ENCODE measurements at regions not wholly inside any gene's neighbourhood (a gene's known extent, or its start where the extent isn't known, plus 50 kb on each side); places are given as distances from the start of the nearest gene placed in this dataset.
"Not testable (repeated sequence)": the region's sequence is repeated elsewhere in the genome, so short reads cannot be mapped to it uniquely, and the experiment has no call there.

GRCh38 chr4:81594490-81595159 lies 122.9 kb upstream of the RASGEF1B start:
- Histone ChIP-seq H3K36me3 (ENCODE audit: control insufficient read depth, insufficient read depth, low read length) (no peaks in the 10 kb centered on the region), H3K27ac (ENCODE audit: low read depth, low read length) (no peak overlapping the region), H3K4me3 (ENCODE audit: low read depth, low read length) (no peak overlapping the region), H3K4me1 (ENCODE audit: control insufficient read depth, insufficient read depth, low read length) (no peaks in the 10 kb centered on the region), H3K9me3 (ENCODE audit: control insufficient read depth, insufficient read depth, low read length) (no peaks in the 10 kb centered on the region), H3K27me3 (ENCODE audit: control insufficient read depth, insufficient read depth, low read length) (no peaks in the 10 kb centered on the region)
- 86% methylated on average over 1 of the region's 4 CpGs for WGBS (ENCODE audit: insufficient coverage)
- DNase-seq (ENCODE audit: low read depth in 4 of 6, low spot score in 6 of 6): peak in 1 of 6 donors; percentile 46

- no peak for DNase-seq (ENCODE audit: low read depth in 4 of 6, low spot score in 6 of 6)
- no peaks in the 10 kb centered on the region for H3K27me3 ChIP-seq (ENCODE audit: control insufficient read depth, insufficient read depth, low read length)
- H3K9me3 ChIP-seq (ENCODE audit: control insufficient read depth, insufficient read depth, low read length): no peaks in the 10 kb centered on the region
- H3K4me1 ChIP-seq (ENCODE audit: control insufficient read depth, insufficient read depth, low read length): no peaks in the 10 kb centered on the region
- no peaks in the 10 kb centered on the region for H3K36me3 ChIP-seq (ENCODE audit: control insufficient read depth, insufficient read depth, low read length)
- no peak overlapping the region for H3K27ac ChIP-seq (ENCODE audit: low read depth, low read length)
- H3K4me3 ChIP-seq (ENCODE audit: low read depth, low read length): no peak overlapping the region
- 100% methylated on average over 1 of the region's 2 CpGs for WGBS (ENCODE audit: insufficient coverage)
Measured at GRCh38 chr4:81592701-81593100, 121.0 kb upstream of the RASGEF1B start.

GRCh38 chr4:81590596-81590995 lies 118.9 kb upstream of the RASGEF1B start:
- Histone ChIP-seq H3K27me3 (ENCODE audit: control insufficient read depth, insufficient read depth, low read length) (no peaks in the 10 kb centered on the region), H3K4me3 (ENCODE audit: low read depth, low read length) (no peak overlapping the region), H3K27ac (ENCODE audit: low read depth, low read length) (no peak overlapping the region), H3K9me3 (ENCODE audit: control insufficient read depth, insufficient read depth, low read length) (no peaks in the 10 kb centered on the region), H3K36me3 (ENCODE audit: control insufficient read depth, insufficient read depth, low read length) (no peaks in the 10 kb centered on the region), H3K4me1 (ENCODE audit: control insufficient read depth, insufficient read depth, low read length) (no peaks in the 10 kb centered on the region)
- DNase-seq (ENCODE audit: low read depth in 4 of 6, low spot score in 6 of 6): no peak
- 100% methylated on average over 1 of the region's 1 CpG for WGBS (ENCODE audit: insufficient coverage)

GRCh38 chr4:81589262-81589661 lies 117.6 kb upstream of the RASGEF1B start:
- Histone ChIP-seq H3K4me1 (ENCODE audit: control insufficient read depth, insufficient read depth, low read length) (no peaks in the 10 kb centered on the region), H3K4me3 (ENCODE audit: low read depth, low read length) (no peak overlapping the region), H3K9me3 (ENCODE audit: control insufficient read depth, insufficient read depth, low read length) (no peaks in the 10 kb centered on the region), H3K36me3 (ENCODE audit: control insufficient read depth, insufficient read depth, low read length) (no peaks in the 10 kb centered on the region), H3K27ac (ENCODE audit: low read depth, low read length) (no peak overlapping the region), H3K27me3 (ENCODE audit: control insufficient read depth, insufficient read depth, low read length) (no peaks in the 10 kb centered on the region)
- DNase-seq (ENCODE audit: low read depth in 4 of 6, low spot score in 6 of 6): no peak
- no CpG with 5 or more reads among the region's 1 CpG for WGBS (ENCODE audit: insufficient coverage)

- Histone ChIP-seq H3K9me3 (ENCODE audit: control insufficient read depth, insufficient read depth, low read length) (no peaks in the 10 kb centered on the region), H3K4me3 (ENCODE audit: low read depth, low read length) (no peak overlapping the region), H3K27me3 (ENCODE audit: control insufficient read depth, insufficient read depth, low read length) (no peaks in the 10 kb centered on the region), H3K4me1 (ENCODE audit: control insufficient read depth, insufficient read depth, low read length) (no peaks in the 10 kb centered on the region), H3K27ac (ENCODE audit: low read depth, low read length) (no peak overlapping the region), H3K36me3 (ENCODE audit: control insufficient read depth, insufficient read depth, low read length) (no peaks in the 10 kb centered on the region)
- no peak for DNase-seq (ENCODE audit: low read depth in 4 of 6, low spot score in 6 of 6)
- WGBS (ENCODE audit: insufficient coverage): no CpG with 5 or more reads among the region's 3 CpGs
Measured at GRCh38 chr4:81586706-81587105, 115.0 kb upstream of the RASGEF1B start.

GRCh38 chr4:81580994-81581374 lies 109.3 kb upstream of the RASGEF1B start:
- not testable (repeated sequence) for H3K4me1 ChIP-seq (ENCODE audit: control insufficient read depth, insufficient read depth, low read length); H3K4me3 ChIP-seq (ENCODE audit: low read depth, low read length); H3K9me3 ChIP-seq (ENCODE audit: control insufficient read depth, insufficient read depth, low read length); H3K36me3 ChIP-seq (ENCODE audit: control insufficient read depth, insufficient read depth, low read length); H3K27me3 ChIP-seq (ENCODE audit: control insufficient read depth, insufficient read depth, low read length); DNase-seq (ENCODE audit: low read depth in 4 of 6, low spot score in 6 of 6); H3K27ac ChIP-seq (ENCODE audit: low read depth, low read length)
- WGBS (ENCODE audit: insufficient coverage): 95% methylated on average over 3 of the region's 3 CpGs

GRCh38 chr4:81580346-81580993 lies 108.8 kb upstream of the RASGEF1B start:
- no peaks in the 10 kb centered on the region for H3K9me3 ChIP-seq (ENCODE audit: control insufficient read depth, insufficient read depth, low read length)
- H3K4me1 ChIP-seq (ENCODE audit: control insufficient read depth, insufficient read depth, low read length): no peaks in the 10 kb centered on the region
- no peak for DNase-seq (ENCODE audit: low read depth in 4 of 6, low spot score in 6 of 6)
- H3K27ac ChIP-seq (ENCODE audit: low read depth, low read length): no peak overlapping the region
- H3K36me3 ChIP-seq (ENCODE audit: control insufficient read depth, insufficient read depth, low read length): no peaks in the 10 kb centered on the region
- WGBS (ENCODE audit: insufficient coverage): 94% methylated on average over 23 of the region's 26 CpGs
- no peak overlapping the region for H3K4me3 ChIP-seq (ENCODE audit: low read depth, low read length)
- H3K27me3 ChIP-seq (ENCODE audit: control insufficient read depth, insufficient read depth, low read length): no peaks in the 10 kb centered on the region

GRCh38 chr4:81577392-81577791 lies 105.7 kb upstream of the RASGEF1B start:
- H3K27ac ChIP-seq (ENCODE audit: low read depth, low read length): no peak overlapping the region
- WGBS (ENCODE audit: insufficient coverage): 100% methylated on average over 1 of the region's 1 CpG
- no peaks in the 10 kb centered on the region for H3K4me1 ChIP-seq (ENCODE audit: control insufficient read depth, insufficient read depth, low read length)
- no peak for DNase-seq (ENCODE audit: low read depth in 4 of 6, low spot score in 6 of 6)
- H3K4me3 ChIP-seq (ENCODE audit: low read depth, low read length): no peak overlapping the region
- H3K9me3 ChIP-seq (ENCODE audit: control insufficient read depth, insufficient read depth, low read length): no peaks in the 10 kb centered on the region
- no peaks in the 10 kb centered on the region for H3K36me3 ChIP-seq (ENCODE audit: control insufficient read depth, insufficient read depth, low read length)
- H3K27me3 ChIP-seq (ENCODE audit: control insufficient read depth, insufficient read depth, low read length): no peaks in the 10 kb centered on the region

- no CpG with 5 or more reads among the region's 3 CpGs for WGBS (ENCODE audit: insufficient coverage)
- no peaks in the 10 kb centered on the region for H3K4me1 ChIP-seq (ENCODE audit: control insufficient read depth, insufficient read depth, low read length)
- H3K9me3 ChIP-seq (ENCODE audit: control insufficient read depth, insufficient read depth, low read length): no peaks in the 10 kb centered on the region
- H3K27me3 ChIP-seq (ENCODE audit: control insufficient read depth, insufficient read depth, low read length): no peaks in the 10 kb centered on the region
- DNase-seq (ENCODE audit: low read depth in 4 of 6, low spot score in 6 of 6): peak in 1 of 6 donors; percentile 37
- H3K36me3 ChIP-seq (ENCODE audit: control insufficient read depth, insufficient read depth, low read length): no peaks in the 10 kb centered on the region
- H3K27ac ChIP-seq (ENCODE audit: low read depth, low read length): no peak overlapping the region
- no peak overlapping the region for H3K4me3 ChIP-seq (ENCODE audit: low read depth, low read length)
Measured at GRCh38 chr4:81574991-81575390, 103.3 kb upstream of the RASGEF1B start.

- no peaks in the 10 kb centered on the region for H3K27me3 ChIP-seq (ENCODE audit: control insufficient read depth, insufficient read depth, low read length)
- no peak overlapping the region for H3K4me3 ChIP-seq (ENCODE audit: low read depth, low read length)
- no CpG with 5 or more reads among the region's 4 CpGs for WGBS (ENCODE audit: insufficient coverage)
- no peaks in the 10 kb centered on the region for H3K9me3 ChIP-seq (ENCODE audit: control insufficient read depth, insufficient read depth, low read length)
- no peaks in the 10 kb centered on the region for H3K4me1 ChIP-seq (ENCODE audit: control insufficient read depth, insufficient read depth, low read length)
- no peaks in the 10 kb centered on the region for H3K36me3 ChIP-seq (ENCODE audit: control insufficient read depth, insufficient read depth, low read length)
- H3K27ac ChIP-seq (ENCODE audit: low read depth, low read length): no peak overlapping the region
- DNase-seq (ENCODE audit: low read depth in 4 of 6, low spot score in 6 of 6): no peak
Measured at GRCh38 chr4:81573840-81574239, 102.1 kb upstream of the RASGEF1B start.

Data from spinal cord (tissue), 9 donors.